Left ventricle myocardium superior (tissue), 1 donor: ENCODE measurements at regions not wholly inside any gene's neighbourhood (a gene's known extent, or its start where the extent isn't known, plus 50 kb on each side); places are given as distances from the start of the nearest gene placed in this dataset.
A peak's percentile ranks its signal among the peaks of the same experiment; 100 is the strongest.
"Not testable (repeated sequence)": the region's sequence is repeated elsewhere in the genome, so short reads cannot be mapped to it uniquely, and the experiment has no call there.

Source experiments
- ATAC-seq: fragments of 200-7000 bp; cut with Tn5 transposase; one replicate; pipeline ENCODE4 v1.9.1; 2020; ENCODE audit warnings: mild to moderate bottlenecking, moderate library complexity
- DNase-seq: peaks from one replicate; pipeline ENCODE4 v3.0.0-alpha.2; 2020
- intact Hi-C: fragments of 100-400 bp; cut with micrococcal nuclease; formaldehyde crosslinking; loops from one replicate; pipeline ENCODE4 v1.11.0; 2022
- donor health status: DM: no; HTN: yes; CAD: no; lungs with severe emphysema.

DNA sequence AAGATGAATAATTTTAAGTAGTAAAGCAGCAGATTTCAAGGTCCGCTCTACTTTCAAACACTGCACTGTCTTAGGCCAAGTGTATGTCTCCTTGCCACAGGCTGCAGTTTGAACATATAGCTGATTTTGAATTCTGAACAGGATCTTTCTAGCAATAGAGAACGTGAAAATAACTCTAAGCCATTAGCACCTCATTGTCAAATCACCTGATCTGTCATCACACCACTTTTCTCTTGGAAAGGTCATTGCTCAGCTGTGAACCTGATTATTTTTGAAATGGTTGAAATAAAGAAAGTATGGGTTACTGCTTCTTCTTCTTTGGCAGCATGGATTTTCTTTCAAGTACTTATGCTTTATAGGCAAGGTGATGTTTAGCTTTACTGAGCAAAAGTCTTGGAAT is 357.0 kb upstream of the RORB start:
- ATAC-seq: no peak
- intact Hi-C loops: no loop called here
- no peak for DNase-seq

DNA sequence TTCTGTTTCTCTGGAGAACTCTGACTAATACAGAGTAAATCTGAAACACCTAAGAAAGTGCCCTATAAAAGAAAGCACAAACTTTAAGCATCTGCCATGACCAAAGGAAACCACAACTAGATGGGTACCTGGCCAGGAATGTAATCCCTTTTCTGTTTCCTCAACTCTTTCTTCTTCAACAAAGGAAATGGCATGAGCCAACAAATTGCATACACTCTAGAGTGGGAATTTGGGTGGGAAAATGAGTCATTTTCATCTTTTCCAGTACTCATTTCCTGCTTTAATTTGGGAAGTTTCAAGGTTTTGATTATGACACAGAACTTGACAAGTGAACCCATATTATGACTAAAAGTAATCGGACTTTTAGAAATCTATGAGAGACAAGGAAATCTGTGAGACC is 349.2 kb upstream of the RORB start:
- ATAC-seq (no peak), DNase-seq (no peak)
- intact Hi-C loops: no loop called here

DNA sequence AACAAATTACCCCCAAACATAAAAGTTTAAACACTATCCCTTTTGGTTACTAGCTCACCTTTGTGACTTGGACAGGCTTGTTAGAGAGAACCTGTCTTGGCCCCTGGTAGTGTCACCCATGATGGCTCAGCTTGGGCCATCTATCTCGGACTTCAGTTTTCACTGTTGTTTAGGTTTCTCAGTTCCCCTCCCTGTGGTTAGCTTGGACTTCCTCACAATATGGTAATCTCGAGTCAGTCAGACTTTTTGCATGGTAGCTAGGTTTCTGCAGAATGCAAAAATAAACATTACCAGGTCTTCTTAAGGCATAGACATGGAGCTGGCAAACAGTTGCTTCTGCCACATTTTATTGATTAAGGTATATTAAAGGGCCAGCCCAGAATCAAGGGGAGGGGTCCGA is 324.3 kb upstream of the RORB start:
- intact Hi-C loops: no loop called here
- no peak for DNase-seq
- no peak for ATAC-seq

DNA sequence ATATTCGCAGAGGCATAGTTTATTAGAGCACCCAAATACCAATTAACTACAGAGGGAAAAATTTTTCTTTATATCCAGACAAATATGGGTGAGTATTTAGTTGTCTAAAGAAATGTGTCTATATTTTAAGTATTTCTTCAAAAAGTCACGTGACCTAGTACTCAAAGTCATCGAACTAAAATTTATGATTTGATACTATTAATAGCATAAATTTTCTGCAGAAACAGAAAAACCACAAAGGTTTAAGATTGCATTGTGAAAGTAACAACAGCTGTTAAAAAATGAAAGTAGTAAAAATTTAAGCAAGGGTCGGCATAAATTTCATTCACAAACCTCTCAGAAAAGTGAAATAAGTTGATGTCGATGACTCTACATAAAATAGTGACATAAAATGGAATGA is 323.9 kb upstream of the RORB start:
- intact Hi-C loops: no loop called here
- DNase-seq (no peak), ATAC-seq (no peak)

DNA sequence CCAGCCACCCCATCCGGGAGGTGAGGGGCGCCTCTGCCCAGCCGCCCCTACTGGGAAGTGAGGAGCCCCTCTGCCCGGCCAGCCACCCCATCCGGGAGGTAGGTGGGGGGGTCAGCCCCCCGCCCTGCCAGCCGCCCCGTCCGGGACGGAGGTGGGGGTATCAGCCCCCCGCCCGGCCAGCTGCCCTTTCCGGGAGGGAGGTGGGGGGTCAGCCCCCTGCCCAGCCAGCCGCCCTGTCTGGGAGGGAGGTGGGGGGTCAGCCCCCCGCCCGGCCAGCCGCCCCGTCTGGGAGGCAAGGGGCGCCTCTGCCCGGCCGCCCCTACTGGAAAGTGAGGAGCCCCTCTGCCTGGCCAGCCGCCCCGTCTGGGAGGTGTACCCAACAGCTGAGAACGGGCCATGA is 299.4 kb upstream of the RORB start:
- DNase-seq, intact Hi-C loops, ATAC-seq: not testable (repeated sequence)

DNA sequence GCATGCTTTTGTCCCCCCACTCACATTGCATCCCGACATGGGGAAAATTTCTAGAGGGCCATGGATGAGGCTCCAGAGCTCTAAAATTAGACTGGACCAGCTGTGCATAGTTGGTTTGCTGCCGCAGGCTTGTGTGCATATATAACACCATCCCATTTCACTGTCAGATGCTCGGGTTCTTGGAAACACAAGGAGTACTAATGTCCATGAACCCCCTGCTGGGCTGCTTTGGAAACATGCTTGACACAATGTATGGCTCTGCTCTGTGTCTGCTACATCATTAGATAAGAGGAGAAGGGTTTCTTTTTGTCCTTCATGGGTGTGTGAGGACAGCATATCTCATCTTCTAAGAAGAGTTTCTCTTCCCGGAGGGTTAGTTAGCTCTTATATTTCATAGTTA is 292.1 kb upstream of the RORB start:
- intact Hi-C loops: no loop called here
- no peak for DNase-seq
- ATAC-seq: no peak

DNA sequence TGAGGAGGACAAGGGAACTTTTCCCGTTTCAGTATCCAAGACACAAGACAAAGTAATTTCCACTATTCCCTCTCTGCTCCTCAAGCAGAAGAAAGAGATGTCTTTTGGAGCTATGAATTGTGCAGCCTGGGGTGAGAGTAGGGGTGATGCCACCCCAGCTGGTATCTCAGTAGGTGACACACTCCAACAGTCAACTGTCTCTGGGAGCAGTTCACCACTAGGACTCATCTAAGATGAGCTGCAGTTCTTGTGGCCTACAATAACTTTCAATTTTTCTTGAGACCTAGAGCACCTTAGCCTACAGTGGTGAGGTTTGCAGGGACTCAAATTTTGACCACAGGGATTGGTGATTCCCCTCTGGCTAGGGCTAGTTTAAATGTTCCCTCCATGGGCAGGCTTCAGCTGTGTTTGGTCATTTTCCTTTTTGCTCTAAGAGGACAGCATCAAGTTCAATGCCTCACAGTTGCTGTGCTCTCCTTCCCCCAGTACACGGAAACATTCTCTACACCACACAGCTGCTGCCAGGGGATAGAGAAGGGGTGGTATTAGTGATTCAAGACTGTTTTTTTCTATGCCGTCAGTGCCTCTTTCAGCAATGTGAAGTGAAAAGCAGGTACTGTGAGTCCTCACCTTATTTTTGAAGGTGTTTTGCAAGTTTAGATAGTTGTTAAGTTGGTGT is 278.6 kb upstream of the RORB start:
- DNase-seq (no peak), ATAC-seq (no peak)
- intact Hi-C loops: no loop called here

DNA sequence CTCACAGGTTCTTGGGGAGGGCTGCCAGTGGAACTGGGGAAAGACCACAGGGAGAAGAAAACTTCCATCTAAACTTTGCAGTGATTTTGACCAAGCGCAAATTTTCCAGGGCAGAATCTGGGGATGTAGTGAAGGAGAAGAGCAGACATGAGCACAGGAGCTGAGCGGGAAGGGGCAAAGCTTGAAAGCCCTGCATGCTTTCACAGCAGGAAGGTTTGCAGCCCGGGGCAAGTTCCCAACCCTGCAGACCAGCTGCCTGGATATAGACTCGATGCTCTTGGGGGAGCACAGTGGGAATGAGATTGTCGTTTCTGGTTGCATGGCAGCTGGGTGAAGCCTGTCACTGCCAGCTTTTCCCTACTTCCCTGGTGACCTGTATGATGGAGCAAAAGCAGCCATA is 276.8 kb upstream of the RORB start:
- DNase-seq (no peak), ATAC-seq (no peak)
- intact Hi-C loops: no loop called here

DNA sequence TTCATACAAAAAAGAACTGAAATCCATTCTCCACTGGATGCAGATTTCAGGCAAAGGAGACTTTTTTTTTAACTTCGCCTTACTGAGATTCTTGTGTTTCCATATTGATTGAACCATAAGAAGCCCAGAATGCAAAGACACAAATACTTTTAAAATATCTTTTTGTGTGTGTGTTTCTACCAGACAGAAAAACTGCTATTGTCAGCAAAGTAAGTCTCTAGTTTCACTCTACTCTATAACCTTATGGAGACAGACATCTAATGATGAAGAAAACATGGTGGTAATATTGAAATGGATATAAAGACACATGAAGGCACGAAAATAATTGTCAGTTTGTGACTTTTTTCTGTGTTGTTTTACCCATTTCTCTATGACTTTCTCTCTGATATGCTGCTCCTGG is 260.3 kb upstream of the RORB start:
- intact Hi-C loops: no loop called here
- no peak for ATAC-seq

DNA sequence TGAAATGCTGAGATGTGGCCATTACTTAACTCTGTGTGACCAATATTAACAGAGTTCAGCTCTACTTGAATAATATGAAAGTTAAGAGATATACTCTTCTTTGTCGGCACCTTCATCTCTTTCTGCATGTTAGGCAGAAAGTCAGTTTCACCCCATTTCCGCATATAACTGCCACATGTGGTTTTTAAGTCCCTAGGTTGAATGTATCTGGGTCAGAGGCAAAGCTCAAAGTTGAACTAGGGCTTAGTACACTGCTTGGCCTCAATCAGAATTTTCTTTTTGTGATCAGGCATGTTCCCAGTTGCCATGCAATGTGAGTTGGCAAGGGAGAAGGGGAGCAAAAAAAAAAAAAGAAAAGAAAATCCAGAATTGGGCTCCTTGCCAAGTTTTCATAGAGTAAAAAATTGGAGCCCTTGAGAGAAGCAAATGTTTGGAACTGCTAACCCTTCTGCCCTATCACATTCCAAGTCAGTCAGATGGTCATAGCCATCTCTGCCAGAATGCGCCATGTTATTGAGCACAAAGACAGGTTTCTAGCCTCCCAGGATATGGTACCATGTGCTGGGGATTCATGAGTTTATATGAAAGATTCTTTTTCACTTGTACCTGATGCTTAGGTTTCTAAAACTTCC is 251.2 kb upstream of the RORB start:
- DNase-seq (no peak), ATAC-seq (no peak)
- intact Hi-C loops: no loop called here

More for the DNA sequence above, 260.3 kb upstream of the RORB start:
- DNase-seq: no peak

DNA sequence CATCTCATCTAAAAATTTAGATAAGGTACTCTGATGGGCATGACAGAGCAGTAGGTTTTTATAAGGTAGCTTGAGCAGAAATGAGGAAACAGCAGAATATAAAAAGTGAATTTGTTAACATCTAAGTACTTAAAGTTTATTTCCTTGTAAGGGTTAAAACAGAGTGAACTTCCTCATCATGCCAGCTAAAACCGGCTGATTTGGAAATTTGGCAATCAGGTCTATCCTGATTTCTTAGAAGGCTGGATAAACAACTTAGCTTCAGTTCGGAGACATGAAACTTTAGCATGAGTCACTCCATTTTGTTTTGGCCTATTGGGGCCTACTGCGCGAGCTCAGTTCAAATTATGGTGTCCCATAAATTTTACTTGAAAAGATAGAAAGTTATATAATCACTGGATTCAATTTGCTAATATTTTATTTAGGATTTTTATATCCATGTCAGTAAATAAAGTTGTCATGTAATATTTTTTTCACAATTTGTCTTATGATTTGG is 241.6 kb upstream of the RORB start:
- ATAC-seq (no peak), DNase-seq (no peak)
- intact Hi-C loops: no loop called here

DNA sequence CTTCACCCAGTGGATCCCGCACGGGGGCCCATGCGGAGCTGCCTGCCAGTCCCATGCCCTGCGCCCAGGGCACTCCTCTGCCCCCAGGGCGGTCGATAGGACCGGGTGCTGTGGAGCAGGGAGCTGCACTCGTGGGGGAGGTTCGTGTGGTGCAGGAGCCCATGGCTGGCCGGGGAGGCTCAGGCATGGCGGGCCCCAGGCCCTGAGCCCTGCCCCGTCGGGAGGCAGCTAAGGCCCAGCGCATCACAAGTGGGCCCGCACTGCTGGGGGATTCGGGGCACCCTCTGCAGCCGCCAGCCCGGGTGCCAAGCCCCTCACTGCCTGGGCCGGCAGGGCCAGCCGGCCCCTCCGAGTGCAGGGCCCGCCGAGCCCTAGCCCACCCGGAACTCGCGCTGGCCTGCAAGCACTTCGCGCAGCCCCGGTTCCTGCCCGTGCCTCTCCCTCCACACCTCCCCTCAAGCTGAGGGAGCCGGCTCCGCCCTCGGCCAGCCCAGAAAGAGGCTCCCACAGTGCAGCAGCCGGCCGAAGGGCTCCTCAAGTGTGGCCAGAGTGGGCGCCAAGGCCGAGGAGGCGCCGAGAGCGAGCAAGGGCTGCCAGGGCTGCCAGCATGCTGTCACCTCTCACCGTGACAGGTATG is 221.1 kb upstream of the RORB start:
- DNase-seq (peak; percentile 24), ATAC-seq (no peak)
- intact Hi-C loops: no loop called here

DNA sequence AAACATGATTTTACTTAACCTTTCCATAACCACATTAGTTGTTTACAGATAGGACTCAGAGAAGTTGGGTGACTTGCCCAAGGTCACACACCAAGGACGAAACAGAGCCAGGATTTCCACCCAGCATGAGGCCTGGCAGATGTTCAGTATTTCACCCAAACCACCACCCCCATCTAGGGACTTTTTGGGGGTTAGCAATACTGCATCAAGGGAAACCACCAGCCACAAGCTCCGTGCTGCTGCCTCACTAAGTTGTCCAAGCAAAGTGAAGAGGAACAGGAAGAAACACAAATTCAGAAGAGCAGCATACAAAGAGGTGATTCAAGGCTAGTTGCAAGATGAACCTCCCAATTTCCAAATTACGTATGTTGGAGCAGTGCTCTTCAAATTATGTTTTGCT is 219.6 kb upstream of the RORB start:
- DNase-seq (no peak), ATAC-seq (no peak)
- intact Hi-C loops: no loop called here

DNA sequence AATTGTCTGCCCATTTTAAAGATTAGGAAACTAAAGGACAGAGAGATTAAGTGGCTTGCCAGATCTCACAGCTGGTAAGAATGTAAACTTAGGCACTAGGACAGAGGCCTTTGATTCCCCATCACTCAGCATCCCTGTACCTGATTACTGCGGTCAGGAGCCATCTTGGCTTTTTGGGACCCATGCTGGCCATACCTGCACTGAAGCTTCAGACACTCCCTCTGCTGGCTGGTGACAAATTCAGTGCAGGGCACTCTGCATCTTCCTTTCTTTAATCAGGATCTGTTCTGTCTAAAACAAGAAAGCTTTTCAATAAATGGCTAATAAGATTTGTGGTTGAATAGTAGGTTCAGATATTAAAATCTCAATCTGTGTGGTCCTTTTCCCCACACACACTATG is 215.5 kb upstream of the RORB start:
- DNase-seq (no peak), ATAC-seq (no peak)
- intact Hi-C loops: no loop called here

DNA sequence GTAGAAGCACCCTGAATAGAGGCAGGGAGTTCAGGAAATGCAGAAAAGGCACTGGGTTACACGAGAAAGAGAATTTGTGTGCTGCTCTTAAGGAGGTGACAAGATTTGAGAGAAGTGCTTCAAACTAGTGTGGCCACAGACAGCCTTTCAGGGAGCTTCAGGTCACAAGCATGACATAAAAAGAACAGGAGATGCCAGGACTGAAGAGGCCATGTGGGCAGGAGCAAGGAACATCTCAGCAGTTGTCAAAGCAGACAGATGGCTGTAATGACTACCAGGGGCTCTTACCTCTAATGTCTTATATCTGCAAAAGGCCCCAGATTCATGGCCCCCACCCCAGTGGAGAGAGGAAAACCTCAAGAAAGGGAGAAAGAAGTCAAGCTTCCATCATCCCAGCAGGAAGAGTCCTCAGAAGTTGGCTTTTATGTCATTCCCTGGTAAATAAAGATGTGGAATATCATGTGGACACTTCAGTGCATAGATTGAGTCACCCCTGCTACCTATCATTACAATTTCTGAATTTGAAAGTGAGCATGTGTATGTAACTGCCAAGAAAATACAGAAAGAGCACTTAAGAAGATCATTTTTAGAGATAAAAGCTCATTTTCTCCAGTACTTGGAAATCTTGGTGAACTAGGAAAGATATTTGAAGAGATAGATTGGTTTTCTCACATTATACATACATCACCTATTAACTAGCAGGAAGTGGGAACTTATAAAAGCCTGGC is 214.4 kb upstream of the RORB start:
- intact Hi-C loops: no loop called here
- ATAC-seq: no peak
- no peak for DNase-seq

DNA sequence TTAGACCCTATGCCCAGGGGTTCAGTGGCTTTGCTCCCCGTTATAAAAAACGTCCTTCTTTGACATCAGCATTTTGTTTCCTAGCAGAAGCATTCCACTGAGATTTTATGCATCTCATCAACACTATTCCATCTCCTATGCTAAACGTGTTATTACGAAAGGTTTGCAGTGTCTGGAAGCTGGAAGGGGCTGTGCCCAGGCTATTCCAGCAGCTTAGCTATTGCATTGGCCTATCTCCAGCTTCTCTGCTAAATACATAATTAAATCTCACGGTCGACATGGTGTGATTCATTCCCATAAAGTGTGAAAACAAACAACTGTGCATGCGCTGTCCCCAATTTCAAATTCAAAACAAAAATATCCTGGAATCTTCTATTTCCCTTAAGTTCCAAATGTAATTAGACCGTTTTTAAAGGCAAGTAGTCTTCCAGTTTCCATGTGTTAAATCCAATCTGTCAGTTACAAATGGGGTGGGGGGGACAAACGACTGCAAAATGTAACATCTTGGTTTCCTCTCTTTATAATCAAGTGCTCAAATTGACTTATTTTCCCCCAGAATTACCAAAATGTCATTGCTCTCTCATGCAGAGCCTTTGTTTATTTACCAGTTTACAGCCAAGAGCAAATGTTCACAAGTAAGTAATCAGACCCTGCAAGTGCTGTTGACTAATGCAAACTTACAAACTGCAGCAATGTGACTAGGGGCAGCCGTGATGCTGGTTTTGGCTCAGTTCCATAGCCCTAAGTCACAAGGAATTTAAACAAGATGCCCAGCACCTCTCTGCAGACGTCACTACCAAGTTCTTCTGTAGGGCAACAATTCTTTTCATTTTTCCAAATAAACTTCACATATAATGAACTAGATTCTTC is 212.3 kb upstream of the RORB start:
- intact Hi-C loops: no loop called here
- DNase-seq (no peak), ATAC-seq (no peak)

DNA sequence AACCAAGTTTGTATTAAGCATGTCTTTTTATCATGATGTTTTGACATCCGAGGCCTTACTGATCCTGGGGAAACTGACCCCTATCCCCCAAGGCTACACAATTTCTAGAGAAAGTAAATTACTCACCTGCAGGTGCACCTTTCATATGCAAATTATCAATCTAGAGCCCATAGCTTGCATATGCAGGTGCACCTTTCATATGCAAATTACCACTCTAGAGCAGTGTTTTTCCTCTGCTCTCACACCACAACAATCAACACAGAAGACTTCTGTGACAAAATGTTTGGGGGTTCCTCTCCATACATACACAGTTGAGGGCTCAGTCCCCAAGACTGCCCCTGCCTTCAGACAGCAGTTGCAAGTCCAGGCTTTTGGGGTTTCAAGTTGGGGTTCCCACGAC is 203.7 kb upstream of the RORB start:
- intact Hi-C loops: no loop called here
- DNase-seq (no peak), ATAC-seq (no peak)

DNA sequence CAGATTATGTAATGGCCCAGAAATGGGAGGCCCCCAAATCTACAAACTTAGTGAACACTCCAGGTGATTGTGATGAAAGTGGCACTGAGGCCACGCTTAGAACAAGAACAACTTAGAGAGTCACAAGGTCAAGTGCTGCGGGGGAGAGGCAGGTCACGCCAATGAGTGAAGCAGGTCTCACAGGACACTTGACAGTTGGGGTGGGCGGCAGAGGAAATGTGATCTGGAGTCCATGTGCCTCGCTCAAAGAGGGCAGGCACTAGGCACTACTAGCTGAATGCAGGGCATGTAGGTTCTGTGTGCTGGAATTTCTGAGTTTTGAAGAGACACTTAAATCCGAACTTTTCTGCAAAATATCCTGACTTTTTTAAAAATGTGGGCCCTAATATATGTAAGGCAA is 193.2 kb upstream of the RORB start:
- intact Hi-C loops: no loop called here
- ATAC-seq (no peak), DNase-seq (no peak)

DNA sequence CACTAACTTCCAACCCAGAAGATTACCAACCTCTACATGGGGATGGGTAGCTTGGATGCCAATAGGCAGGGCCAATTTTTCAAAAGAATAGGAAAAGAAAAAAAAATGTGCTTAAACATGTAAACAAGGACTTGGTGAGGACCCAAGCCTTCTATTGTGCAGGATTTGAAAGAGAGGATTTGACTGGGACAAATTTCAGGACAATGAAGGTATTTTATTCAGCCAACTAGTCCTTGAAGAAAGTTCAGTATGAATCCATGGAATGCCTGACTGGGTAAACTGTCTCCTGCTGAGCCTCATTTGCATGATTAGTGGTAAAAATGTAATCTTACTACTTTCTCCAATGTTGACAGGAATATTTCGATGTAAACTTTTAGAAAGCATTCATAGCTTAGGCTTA is 192.5 kb upstream of the RORB start:
- intact Hi-C loops: no loop called here
- ATAC-seq: no peak

More for the DNA sequence above, 192.5 kb upstream of the RORB start:
- no peak for DNase-seq
